ENCODE measurements at regions not wholly inside any gene's neighbourhood (a gene's known extent, or its start where the extent isn't known, plus 50 kb on each side); places are given as distances from the start of the nearest gene placed in this dataset.
"Not testable (repeated sequence)": the region's sequence is repeated elsewhere in the genome, so short reads cannot be mapped to it uniquely, and the experiment has no call there.

GRCh38 chr18:1806884-1807615 lies 764.3 kb downstream of the METTL4 start:
- ATAC-seq (replicated peaks in 1 of 2) (no peak), DNase-seq (no peak)
- H3K27me3 Mint-ChIP-seq (ENCODE audit: low read depth) = no peaks in the 10 kb centered on the region
- H3K36me3 Mint-ChIP-seq (ENCODE audit: insufficient read depth in 2 of 2) = no peaks in the 10 kb centered on the region
- no peak overlapping the region for H3K27ac Mint-ChIP-seq
- H3K4me3 Mint-ChIP-seq = no peak overlapping the region
- H3K9me3 Mint-ChIP-seq = peaks cover 0 to 3% of the 10 kb centered on the region in 2 donors
- H3K4me1 Mint-ChIP-seq (ENCODE audit: low read depth) = no peaks in the 10 kb centered on the region

GRCh38 chr18:1811282-1811681 lies 760.0 kb downstream of the METTL4 start:
- no peak for ATAC-seq (replicated peaks in 1 of 2)
- no peaks in the 10 kb centered on the region for H3K36me3 Mint-ChIP-seq (ENCODE audit: insufficient read depth in 2 of 2)
- H3K9me3 Mint-ChIP-seq = peaks cover 0 to 3% of the 10 kb centered on the region in 2 donors
- H3K4me3 Mint-ChIP-seq = no peak overlapping the region
- H3K27me3 Mint-ChIP-seq (ENCODE audit: low read depth) = no peaks in the 10 kb centered on the region
- H3K4me1 Mint-ChIP-seq (ENCODE audit: low read depth) = no peaks in the 10 kb centered on the region
- DNase-seq = no peak
- H3K27ac Mint-ChIP-seq = no peak overlapping the region

GRCh38 chr18:1825296-1825695 lies 746.0 kb downstream of the METTL4 start:
- no peaks in the 10 kb centered on the region for H3K4me1 Mint-ChIP-seq (ENCODE audit: low read depth)
- DNase-seq (no peak), ATAC-seq (replicated peaks in 1 of 2) (no peak)
- H3K27ac Mint-ChIP-seq = no peak overlapping the region
- H3K4me3 Mint-ChIP-seq = no peak overlapping the region
- no peaks in the 10 kb centered on the region for H3K36me3 Mint-ChIP-seq (ENCODE audit: insufficient read depth in 2 of 2)
- H3K27me3 Mint-ChIP-seq (ENCODE audit: low read depth) = no peaks in the 10 kb centered on the region
- no peaks in the 10 kb centered on the region for H3K9me3 Mint-ChIP-seq

GRCh38 chr18:1840878-1841277 lies 730.4 kb downstream of the METTL4 start:
- no peak for DNase-seq
- ATAC-seq (replicated peaks in 1 of 2) = no peak
- Mint-ChIP-seq H3K27me3 (ENCODE audit: low read depth) (no peaks in the 10 kb centered on the region), H3K36me3 (ENCODE audit: insufficient read depth in 2 of 2) (no peaks in the 10 kb centered on the region), H3K9me3 (peaks cover 3 to 9% of the 10 kb centered on the region in 2 donors), H3K4me3 (no peak overlapping the region), H3K27ac (no peak overlapping the region), H3K4me1 (ENCODE audit: low read depth) (no peaks in the 10 kb centered on the region)

- Mint-ChIP-seq H3K36me3 (ENCODE audit: insufficient read depth in 2 of 2) (no peaks in the 10 kb centered on the region), H3K4me1 (ENCODE audit: low read depth) (peaks cover 5% of the 10 kb centered on the region), H3K9me3 (peaks cover 0 to 2% of the 10 kb centered on the region in 2 donors), H3K27me3 (ENCODE audit: low read depth) (no peaks in the 10 kb centered on the region), H3K4me3 (no peak overlapping the region), H3K27ac (no peak overlapping the region)
- DNase-seq (no peak), ATAC-seq (replicated peaks in 1 of 2) (no peak)
These were observed 724.7 kb downstream of the METTL4 start for GRCh38 chr18:1846640-1847039.

- peaks cover 5% of the 10 kb centered on the region for H3K4me1 Mint-ChIP-seq (ENCODE audit: low read depth)
- H3K4me3 Mint-ChIP-seq = no peak overlapping the region
- no peaks in the 10 kb centered on the region for H3K36me3 Mint-ChIP-seq (ENCODE audit: insufficient read depth in 2 of 2)
- H3K27me3 Mint-ChIP-seq (ENCODE audit: low read depth) = no peaks in the 10 kb centered on the region
- H3K9me3 Mint-ChIP-seq = peaks cover 0 to 2% of the 10 kb centered on the region in 2 donors
- H3K27ac Mint-ChIP-seq = no peak overlapping the region
- DNase-seq (no peak), ATAC-seq (replicated peaks in 1 of 2) (no peak)
These were observed 722.6 kb downstream of the METTL4 start for GRCh38 chr18:1848716-1849115.

GRCh38 chr18:1849386-1849785 lies 721.9 kb downstream of the METTL4 start:
- no peak for ATAC-seq (replicated peaks in 1 of 2)
- Mint-ChIP-seq H3K4me1 (ENCODE audit: low read depth) (peaks cover 5% of the 10 kb centered on the region), H3K27ac (no peak overlapping the region), H3K4me3 (no peak overlapping the region), H3K27me3 (ENCODE audit: low read depth) (no peaks in the 10 kb centered on the region), H3K36me3 (ENCODE audit: insufficient read depth in 2 of 2) (no peaks in the 10 kb centered on the region), H3K9me3 (peaks cover 0 to under 1% of the 10 kb centered on the region in 2 donors)
- no peak for DNase-seq

- not testable (repeated sequence) for ATAC-seq (replicated peaks in 1 of 2); DNase-seq; H3K27ac Mint-ChIP-seq; H3K36me3 Mint-ChIP-seq (ENCODE audit: insufficient read depth in 2 of 2); H3K27me3 Mint-ChIP-seq (ENCODE audit: low read depth); H3K4me1 Mint-ChIP-seq (ENCODE audit: low read depth); H3K9me3 Mint-ChIP-seq; H3K4me3 Mint-ChIP-seq
These were observed 714.0 kb downstream of the METTL4 start for GRCh38 chr18:1857281-1857680.

GRCh38 chr18:1861473-1861872 lies 709.8 kb downstream of the METTL4 start:
- peaks cover 2% of the 10 kb centered on the region in 2 donors for H3K9me3 Mint-ChIP-seq
- no peaks in the 10 kb centered on the region for H3K4me1 Mint-ChIP-seq (ENCODE audit: low read depth)
- DNase-seq (no peak), ATAC-seq (replicated peaks in 1 of 2) (no peak)
- no peaks in the 10 kb centered on the region for H3K36me3 Mint-ChIP-seq (ENCODE audit: insufficient read depth in 2 of 2)
- H3K4me3 Mint-ChIP-seq = no peak overlapping the region
- no peak overlapping the region for H3K27ac Mint-ChIP-seq
- no peaks in the 10 kb centered on the region for H3K27me3 Mint-ChIP-seq (ENCODE audit: low read depth)

- Mint-ChIP-seq H3K4me1 (ENCODE audit: low read depth) (no peaks in the 10 kb centered on the region), H3K36me3 (ENCODE audit: insufficient read depth in 2 of 2) (no peaks in the 10 kb centered on the region), H3K4me3 (no peak overlapping the region), H3K27me3 (ENCODE audit: low read depth) (no peaks in the 10 kb centered on the region), H3K27ac (no peak overlapping the region), H3K9me3 (peaks cover 0 to 2% of the 10 kb centered on the region in 2 donors)
- no peak for DNase-seq
- no peak for ATAC-seq (replicated peaks in 1 of 2)
These were observed 705.4 kb downstream of the METTL4 start for GRCh38 chr18:1865869-1866268.

GRCh38 chr18:1872274-1872673 lies 699.0 kb downstream of the METTL4 start:
- H3K4me3 Mint-ChIP-seq = no peak overlapping the region
- no peak for ATAC-seq (replicated peaks in 1 of 2)
- no peaks in the 10 kb centered on the region for H3K27me3 Mint-ChIP-seq (ENCODE audit: low read depth)
- no peak overlapping the region for H3K27ac Mint-ChIP-seq
- no peaks in the 10 kb centered on the region for H3K36me3 Mint-ChIP-seq (ENCODE audit: insufficient read depth in 2 of 2)
- H3K9me3 Mint-ChIP-seq = no peaks in the 10 kb centered on the region
- H3K4me1 Mint-ChIP-seq (ENCODE audit: low read depth) = no peaks in the 10 kb centered on the region
- no peak for DNase-seq

- no peak for ATAC-seq (replicated peaks in 1 of 2)
- no peaks in the 10 kb centered on the region for H3K27me3 Mint-ChIP-seq (ENCODE audit: low read depth)
- H3K9me3 Mint-ChIP-seq = peaks cover 0 to 1% of the 10 kb centered on the region in 2 donors
- no peak overlapping the region for H3K4me3 Mint-ChIP-seq
- no peaks in the 10 kb centered on the region for H3K4me1 Mint-ChIP-seq (ENCODE audit: low read depth)
- no peak overlapping the region for H3K27ac Mint-ChIP-seq
- DNase-seq = no peak
- H3K36me3 Mint-ChIP-seq (ENCODE audit: insufficient read depth in 2 of 2) = no peaks in the 10 kb centered on the region
These were observed 696.1 kb downstream of the METTL4 start for GRCh38 chr18:1875219-1875618.

GRCh38 chr18:1884623-1885022 lies 686.7 kb downstream of the METTL4 start:
- H3K27me3 Mint-ChIP-seq (ENCODE audit: low read depth) = no peaks in the 10 kb centered on the region
- no peak overlapping the region for H3K4me3 Mint-ChIP-seq
- ATAC-seq (replicated peaks in 1 of 2) = no peak
- peaks cover 0 to 2% of the 10 kb centered on the region in 2 donors for H3K9me3 Mint-ChIP-seq
- H3K36me3 Mint-ChIP-seq (ENCODE audit: insufficient read depth in 2 of 2) = no peaks in the 10 kb centered on the region
- DNase-seq = no peak
- H3K4me1 Mint-ChIP-seq (ENCODE audit: low read depth) = no peaks in the 10 kb centered on the region
- no peak overlapping the region for H3K27ac Mint-ChIP-seq

GRCh38 chr18:1891641-1892040 lies 679.7 kb downstream of the METTL4 start:
- H3K36me3 Mint-ChIP-seq (ENCODE audit: insufficient read depth in 2 of 2) = no peaks in the 10 kb centered on the region
- H3K9me3 Mint-ChIP-seq = no peaks in the 10 kb centered on the region
- no peaks in the 10 kb centered on the region for H3K4me1 Mint-ChIP-seq (ENCODE audit: low read depth)
- no peaks in the 10 kb centered on the region for H3K27me3 Mint-ChIP-seq (ENCODE audit: low read depth)
- no peak overlapping the region for H3K27ac Mint-ChIP-seq
- H3K4me3 Mint-ChIP-seq = no peak overlapping the region
- DNase-seq (no peak), ATAC-seq (replicated peaks in 1 of 2) (no peak)
